HepG2 (cell line): ENCODE measurements at regions not wholly inside any gene's neighbourhood (a gene's known extent, or its start where the extent isn't known, plus 50 kb on each side); places are given as distances from the start of the nearest gene placed in this dataset.

Experiments used
- ATAC-seq: fragments of 200-7000 bp; cut with Tn5 transposase; 3 replicates; pipeline ENCODE4 v1.9.1; 2020; ENCODE audit warnings: mild to moderate bottlenecking, moderate library complexity
- BruUV-seq: library from RNA; stranded (reverse); fragments of 400-500 nt; replicated peaks from 2 replicates; lab custom pipeline; 2021; lab: Mats Ljungman, UMichigan
- CTCF ChIA-PET: fragments of 300-600 bp; formaldehyde crosslinking; extraction: SDS; loops from one replicate; lab custom pipeline; 2021; ENCODE audit warnings: low total read pairs, inconsistent platforms, low intra/inter-chr PET ratio; lab: Yijun Ruan, JAX
- POLR2A ChIA-PET: fragments of 350-600 bp; sonication (Branson Sonifier 250); formaldehyde crosslinking; loops from one replicate; lab custom pipeline; 2020; ENCODE audit warnings: antibody characterized with exemption, inconsistent platforms; lab: Yijun Ruan, JAX
- DNase-seq: peaks from one replicate; pipeline ENCODE4 v3.0.0-alpha.2; 2015; ENCODE audit warnings: low spot score
- FAIRE-seq: peaks from 3 replicates; lab custom pipeline; 2011; peaks lifted over from hg19 to GRCh38; lab: Jason Lieb, UNC
- H2AFZ ChIP-seq: one replicate; pipeline ENCODE4 v1.6.1; 2011; ENCODE audit warnings: low read length, inconsistent platforms
- H3K27ac ChIP-seq: fragments of 300-600 bp; 3 replicates; pipeline ENCODE4 v1.8.0; 2011; ENCODE audit warnings: mixed run types, mild to moderate bottlenecking, mixed read lengths, low read length, inconsistent platforms; ENCODE audit not compliant: insufficient read depth; ENCODE audit errors: extremely low read length
- H3K27me3 ChIP-seq, 2 experiments: fragments of 200-600 bp in 1 of 2; 2 replicates in 1 of 2; 3 replicates in 1 of 2; pipeline versions ENCODE4 v1.6.0 to v1.8.0; 2011; ENCODE audit warnings: low read length in 2 of 2, mild to moderate bottlenecking in 2 of 2, moderate library complexity in 2 of 2, inconsistent platforms in 1 of 2; ENCODE audit not compliant: insufficient read depth in 2 of 2, control insufficient read depth in 1 of 2
- H3K36me3 ChIP-seq, 2 experiments: fragments of 200-600 bp in 1 of 2; replicated peaks in 1 of 2; 2 replicates in 1 of 2; 3 replicates in 1 of 2; pipeline versions ENCODE4 v1.5.1 to v1.8.0; 2011; ENCODE audit warnings: low read length in 2 of 2, inconsistent platforms in 1 of 2; ENCODE audit not compliant: insufficient read depth in 2 of 2, control insufficient read depth in 1 of 2
- H3K4me1 ChIP-seq: 2 replicates; pipeline ENCODE4 v1.5.1; 2012; ENCODE audit warnings: low read length, inconsistent platforms; ENCODE audit not compliant: insufficient read depth
- H3K4me2 ChIP-seq: 2 replicates; pipeline ENCODE4 v1.6.0; 2011; ENCODE audit warnings: low read depth, low read length, inconsistent platforms
- H3K4me3 ChIP-seq, 3 experiments: fragments of 200-600 bp in 1 of 3; sonication (generic), shearing (Covaris generic) in 1 of 3; replicated peaks in 1 of 3; 2 replicates each; pipeline ENCODE4 v1.5.1; 2011 to 2016; ENCODE audit warnings: low read length in 3 of 3, inconsistent platforms in 2 of 3, low read depth in 2 of 3, mild to moderate bottlenecking in 2 of 3, control low read depth in 1 of 3, mixed read lengths in 1 of 3; ENCODE audit not compliant: insufficient read depth in 1 of 3
- H3K79me2 ChIP-seq: one replicate; pipeline ENCODE4 v1.6.1; 2011; ENCODE audit warnings: low read length, inconsistent platforms; ENCODE audit not compliant: insufficient read depth
- H3K9ac ChIP-seq: 2 replicates; pipeline ENCODE4 v1.6.0; 2011; ENCODE audit warnings: mild to moderate bottlenecking, low read depth, low read length, inconsistent platforms; ENCODE audit not compliant: insufficient read depth
- H3K9me3 ChIP-seq: 2 replicates; pipeline ENCODE4 v1.5.1; 2012; ENCODE audit warnings: mild to moderate bottlenecking, low read length
- H4K20me1 ChIP-seq: 2 replicates; pipeline ENCODE4 v1.6.0; 2011; ENCODE audit warnings: inconsistent platforms, mild to moderate bottlenecking, low read length, moderate library complexity; ENCODE audit not compliant: insufficient read depth
- FOSL2 ChIP-seq: sonication (generic); formaldehyde crosslinking; IDR thresholded peaks from 2 replicates; pipeline ENCODE4 v1.4.0; 2020; ENCODE audit warnings: missing genetic modification reagents
- KDM2A ChIP-seq: sonication (generic); formaldehyde crosslinking; IDR thresholded peaks from 2 replicates; pipeline ENCODE4 v1.4.0; 2020; ENCODE audit warnings: low read depth, missing genetic modification reagents, borderline replicate concordance
- TEAD3 ChIP-seq: optimal IDR thresholded peaks from 2 replicates; pipeline ENCODE3; 2016; ENCODE audit warnings: borderline replicate concordance
- ZNF510 ChIP-seq: sonication (generic); formaldehyde crosslinking; IDR thresholded peaks from 2 replicates; pipeline ENCODE4 v1.4.0; 2020; ENCODE audit warnings: low read depth, mild to moderate bottlenecking, missing genetic modification reagents
- WGBS: methylation state at CpG from one replicate; pipeline ENCODE4 v1.1.6; 2017; ENCODE audit warnings: low lambda C conversion rate; 5-methylcytosine and 5-hydroxymethylcytosine counted together
- in situ Hi-C: cut with HindIII; loops from 2 replicates; pipeline ENCODE4 v1.10.0; 2017; ENCODE audit warnings: low pct_unique_long_range_greater_than_20kb; ENCODE audit not compliant: extremely low pct_ligation_motif_present
- intact Hi-C: fragments of 100-400 bp; cut with micrococcal nuclease; formaldehyde crosslinking; loops from one replicate; pipeline ENCODE4 v1.10.0; 2022; ENCODE audit not compliant: unreplicated experiment

GRCh38 chr2:53051157-53051556 is 716.4 kb upstream of the CHAC2 start:
- no peak overlapping the region for H3K27ac ChIP-seq
- FAIRE-seq = no peak
- no peaks in the 10 kb centered on the region for H4K20me1 ChIP-seq
- H3K27me3 ChIP-seq = no peaks in the 10 kb centered on the region
- H3K4me1 ChIP-seq = no peaks in the 10 kb centered on the region
- H3K36me3 ChIP-seq = no peaks in the 10 kb centered on the region
- no peak for DNase-seq
- 0 out of 2 replicates have a peak, but pooled peaks cover 2% of the 10 kb centered on the region for H3K9me3 ChIP-seq
- no peaks in the 10 kb centered on the region for H3K79me2 ChIP-seq
- BruUV-seq = no TSS peak
- CTCF ChIA-PET = no interaction called here
- intact Hi-C loops = no loop called here
- no peak for ATAC-seq
- no peak for TF ChIP-seq KDM2A
- no peak for TF ChIP-seq ZNF510 (CRISPR knock-in tag)
- H3K4me3 ChIP-seq = no peak overlapping the region
- no peak overlapping the region for H3K4me2 ChIP-seq
- in situ Hi-C loops = no loop called here
- POLR2A ChIA-PET = no interaction called here
- H3K9ac ChIP-seq = no peak overlapping the region
- H2AFZ ChIP-seq = no peak overlapping the region

GRCh38 chr2:53040536-53041229 is 726.9 kb upstream of the CHAC2 start:
- no peak for FAIRE-seq
- in situ Hi-C loops = no loop called here
- TF ChIP-seq TEAD3 (CRISPR knock-in tag) (peak; percentile 54), FOSL2 (CRISPR knock-in tag) (no peak)
- TF ChIP-seq, all 625 proteins: peak for 1
- Histone ChIP-seq H3K9me3 (no peaks in the 10 kb centered on the region), H3K27me3 (no peaks in the 10 kb centered on the region), H3K9ac (no peak overlapping the region), H3K4me2 (no peak overlapping the region), H3K27ac (no peak overlapping the region), H3K4me3 (no peak overlapping the region), H4K20me1 (no peaks in the 10 kb centered on the region), H2AFZ (no peak overlapping the region), H3K36me3 (no peaks in the 10 kb centered on the region), H3K4me1 (no peaks in the 10 kb centered on the region), H3K79me2 (no peaks in the 10 kb centered on the region)
- ATAC-seq (no peak), DNase-seq (no peak)
- POLR2A ChIA-PET = no interaction called here
- intact Hi-C loops = no loop called here
- 7% methylated on average over 4 of the region's 4 CpGs for WGBS
- BruUV-seq = no TSS peak
- CTCF ChIA-PET = no interaction called here
